Omental fat pad (tissue), 3 donors: ENCODE measurements at regions not wholly inside any gene's neighbourhood (a gene's known extent, or its start where the extent isn't known, plus 50 kb on each side); places are given as distances from the start of the nearest gene placed in this dataset.
"Not testable (repeated sequence)": the region's sequence is repeated elsewhere in the genome, so short reads cannot be mapped to it uniquely, and the experiment has no call there.

Source experiments
- ATAC-seq: fragments of 150-250 bp; one replicate; pipeline ENCODE4 v1.9.1; 2016; ENCODE audit warnings: mild to moderate bottlenecking, moderate library complexity; ENCODE audit not compliant: low FRiP score
- DNase-seq: peaks from one replicate; pipeline ENCODE4 v3.0.0-alpha.2; 2019; ENCODE audit warnings: low spot score
- TF ChIP-seq, protein P1 (sequence below), 3 donors: fragments of 450-650 bp; IDR thresholded peaks; one replicate each; pipeline ENCODE4 v1.5.1; 2016 to 2017; ENCODE audit warnings: antibody characterized with exemption in 3 of 3, mild to moderate bottlenecking in 3 of 3, moderate library complexity in 2 of 3

DNA sequence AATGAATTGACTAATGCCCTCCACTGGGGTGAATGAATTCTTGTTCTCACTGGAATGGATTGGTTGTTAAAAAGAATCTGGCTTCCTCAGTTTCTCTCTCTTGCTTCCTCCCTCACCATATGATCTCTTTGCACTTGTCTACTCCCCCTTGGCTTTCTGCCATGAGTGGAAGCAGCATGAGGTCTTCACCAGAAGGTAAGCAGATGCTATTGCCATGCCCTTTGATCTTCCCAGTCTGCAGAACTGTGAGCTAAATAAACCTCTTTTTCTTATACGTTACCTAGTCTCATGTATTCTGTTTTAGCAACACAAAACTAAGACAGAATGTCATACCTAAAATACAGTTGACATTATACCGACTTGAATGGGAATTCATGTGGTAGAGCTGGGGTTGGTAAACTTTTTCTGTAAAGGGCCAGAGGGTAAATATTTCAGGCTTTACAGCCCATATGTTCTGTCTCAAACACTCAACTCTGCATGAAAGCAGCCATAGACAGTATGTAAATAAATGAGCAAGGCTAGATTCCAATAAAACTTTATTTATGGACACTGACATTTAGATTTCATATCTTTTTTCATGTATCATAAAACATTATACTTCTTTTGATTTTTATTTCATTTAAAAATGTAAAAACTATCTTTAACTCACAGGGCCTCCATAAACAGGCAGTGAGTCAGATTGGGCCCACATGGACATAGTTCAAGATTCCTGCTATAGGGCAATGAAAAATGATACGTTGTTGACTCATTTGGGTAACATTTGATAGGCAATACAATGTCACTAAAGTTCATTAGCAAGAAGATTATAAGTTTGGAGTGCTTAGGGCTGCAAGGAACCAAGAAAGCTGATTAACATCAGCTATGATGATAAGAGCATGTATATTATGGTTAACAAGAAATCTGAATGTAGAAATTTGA is 79.4 kb upstream of the TLE4 start:
- TF ChIP-seq, protein P1, sequence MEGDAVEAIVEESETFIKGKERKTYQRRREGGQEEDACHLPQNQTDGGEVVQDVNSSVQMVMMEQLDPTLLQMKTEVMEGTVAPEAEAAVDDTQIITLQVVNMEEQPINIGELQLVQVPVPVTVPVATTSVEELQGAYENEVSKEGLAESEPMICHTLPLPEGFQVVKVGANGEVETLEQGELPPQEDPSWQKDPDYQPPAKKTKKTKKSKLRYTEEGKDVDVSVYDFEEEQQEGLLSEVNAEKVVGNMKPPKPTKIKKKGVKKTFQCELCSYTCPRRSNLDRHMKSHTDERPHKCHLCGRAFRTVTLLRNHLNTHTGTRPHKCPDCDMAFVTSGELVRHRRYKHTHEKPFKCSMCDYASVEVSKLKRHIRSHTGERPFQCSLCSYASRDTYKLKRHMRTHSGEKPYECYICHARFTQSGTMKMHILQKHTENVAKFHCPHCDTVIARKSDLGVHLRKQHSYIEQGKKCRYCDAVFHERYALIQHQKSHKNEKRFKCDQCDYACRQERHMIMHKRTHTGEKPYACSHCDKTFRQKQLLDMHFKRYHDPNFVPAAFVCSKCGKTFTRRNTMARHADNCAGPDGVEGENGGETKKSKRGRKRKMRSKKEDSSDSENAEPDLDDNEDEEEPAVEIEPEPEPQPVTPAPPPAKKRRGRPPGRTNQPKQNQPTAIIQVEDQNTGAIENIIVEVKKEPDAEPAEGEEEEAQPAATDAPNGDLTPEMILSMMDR (IDR thresholded peaks at IDR 0.05) = no peak
- DNase-seq = no peak
- ATAC-seq = no peak

DNA sequence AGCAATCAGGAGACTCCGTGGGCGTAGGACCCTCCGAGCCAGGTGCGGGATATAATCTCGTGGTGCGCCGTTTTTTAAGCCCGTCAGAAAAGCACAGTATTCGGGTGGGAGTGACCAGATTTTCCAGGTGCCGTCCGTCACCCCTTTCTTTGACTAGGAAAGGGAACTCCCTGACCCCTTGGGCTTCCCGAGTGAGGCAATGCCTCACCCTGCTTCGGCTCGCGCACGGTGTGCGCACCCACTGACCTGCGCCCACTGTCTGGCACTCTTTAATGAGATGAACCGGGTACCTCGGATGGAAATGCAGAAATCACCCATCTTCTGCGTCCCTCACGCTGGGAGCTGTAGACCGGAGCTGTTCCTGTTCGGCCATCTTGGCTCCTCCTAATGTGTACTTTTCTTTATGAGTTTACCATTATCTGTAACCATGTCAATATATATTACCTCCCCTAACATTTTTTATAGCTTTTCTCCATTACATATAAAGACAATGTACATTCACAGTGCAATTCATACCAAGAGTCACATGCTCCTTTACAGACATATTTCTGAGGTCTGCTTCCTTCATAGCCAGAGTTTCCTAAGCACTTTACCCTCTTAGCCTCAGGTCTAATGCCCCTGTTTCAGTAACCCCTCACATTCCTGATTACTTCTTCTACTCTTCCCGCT is 71.4 kb upstream of the TLE4 start:
- not testable (repeated sequence) for DNase-seq, ATAC-seq

DNA sequence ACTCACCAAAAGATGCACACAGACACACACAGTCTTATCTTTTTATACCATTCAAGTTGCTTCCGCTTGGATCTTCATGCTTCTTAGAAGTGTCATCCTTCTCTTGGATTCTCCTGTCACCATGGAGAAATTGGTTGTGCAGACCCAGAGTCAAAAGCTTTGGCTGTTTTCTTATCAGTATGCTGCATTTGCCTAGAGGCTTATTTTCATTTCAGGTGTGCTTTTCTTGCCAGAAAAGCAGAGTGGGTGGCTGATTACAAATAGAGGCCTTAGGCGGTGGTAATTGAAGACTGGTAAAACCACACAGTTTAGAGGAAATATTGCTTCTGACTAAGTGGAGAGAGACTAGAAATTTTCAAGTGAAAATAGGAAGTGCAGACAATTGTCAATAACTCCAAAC is 70.2 kb upstream of the TLE4 start:
- no peak for DNase-seq
- no peak for ATAC-seq
- TF ChIP-seq, protein P1 (IDR thresholded peaks at IDR 0.05) = no peak

DNA sequence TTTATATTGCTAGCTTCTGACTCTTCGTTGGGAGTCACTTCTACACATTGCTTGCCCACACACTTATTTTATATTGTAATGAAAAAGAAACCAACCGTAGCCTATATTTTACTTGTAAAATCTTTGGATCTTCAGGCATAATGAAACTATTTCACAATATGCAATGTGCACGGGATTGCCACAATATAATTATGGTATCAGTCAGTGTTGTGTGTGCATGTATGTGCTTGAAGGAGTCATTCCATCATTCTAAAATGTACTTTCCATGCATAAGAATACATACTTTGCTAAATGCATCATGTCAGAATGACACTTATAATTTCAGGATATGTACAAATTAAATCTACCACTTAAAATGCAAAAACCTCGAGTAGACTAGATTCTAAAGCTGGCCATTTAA is 64.0 kb upstream of the TLE4 start:
- TF ChIP-seq, protein P1 (IDR thresholded peaks at IDR 0.05) = no peak
- ATAC-seq (no peak), DNase-seq (no peak)

DNA sequence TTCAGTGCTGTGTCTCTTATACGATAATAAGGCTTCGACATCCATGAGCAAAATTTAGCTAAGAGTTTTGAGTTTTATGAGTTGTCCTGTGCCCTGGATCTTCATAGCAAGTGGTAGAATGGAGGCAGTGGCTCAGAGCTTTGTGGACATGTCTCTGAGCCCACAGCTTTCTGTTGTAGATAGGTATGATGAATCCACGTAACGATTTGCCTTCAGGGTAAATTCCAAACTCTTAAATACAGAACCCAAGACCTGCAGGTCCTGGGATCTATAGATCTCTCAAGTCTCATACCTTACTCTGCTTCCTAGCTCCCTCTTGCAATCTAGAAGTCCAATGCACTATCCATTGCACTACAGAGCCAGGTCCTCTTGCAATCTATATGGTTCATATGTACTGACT is 59.5 kb upstream of the TLE4 start:
- ATAC-seq (no peak), DNase-seq (no peak)
- TF ChIP-seq, protein P1 (IDR thresholded peaks at IDR 0.05) = no peak
